ENCODE measurements at regions not wholly inside any gene's neighbourhood (a gene's known extent, or its start where the extent isn't known, plus 50 kb on each side); places are given as distances from the start of the nearest gene placed in this dataset.
A peak's percentile ranks its signal among the peaks of the same experiment; 100 is the strongest.

DNA sequence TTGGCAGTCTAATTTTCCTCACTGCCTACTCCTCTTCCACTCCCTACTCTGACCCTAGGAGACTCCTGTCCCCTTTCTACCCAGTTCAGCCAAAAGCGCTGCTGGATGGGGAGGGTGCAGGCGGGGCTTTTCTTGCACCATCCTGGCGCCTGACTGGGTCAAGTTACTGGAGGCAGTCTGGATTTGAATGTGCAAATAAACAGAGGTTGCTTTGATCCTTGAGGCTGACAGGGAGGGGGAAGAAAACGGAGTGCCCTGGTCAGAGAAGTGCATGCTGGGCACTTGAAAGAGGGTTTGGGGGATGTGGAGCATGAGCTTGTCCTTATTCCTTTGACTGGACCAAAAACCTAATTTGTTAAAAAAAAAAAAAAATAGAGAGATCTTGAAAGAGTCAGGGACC is 76.8 kb upstream of the SOX13 start:
- TF ChIP-seq EGR1 (IDR thresholded peaks at IDR 0.05), result no peak
- no peak for TF ChIP-seq YY1 (IDR thresholded peaks at IDR 0.05; ENCODE audit: low read depth)
- no peak for TF ChIP-seq CREB1 (IDR thresholded peaks at IDR 0.05; ENCODE audit: low read depth)
- TF ChIP-seq CEBPB (IDR thresholded peaks at IDR 0.05), result 0 out of 2 replicates have a peak, but pooled peaks have one; percentile 17
- TF ChIP-seq NFIC (IDR thresholded peaks at IDR 0.05), result no peak

DNA sequence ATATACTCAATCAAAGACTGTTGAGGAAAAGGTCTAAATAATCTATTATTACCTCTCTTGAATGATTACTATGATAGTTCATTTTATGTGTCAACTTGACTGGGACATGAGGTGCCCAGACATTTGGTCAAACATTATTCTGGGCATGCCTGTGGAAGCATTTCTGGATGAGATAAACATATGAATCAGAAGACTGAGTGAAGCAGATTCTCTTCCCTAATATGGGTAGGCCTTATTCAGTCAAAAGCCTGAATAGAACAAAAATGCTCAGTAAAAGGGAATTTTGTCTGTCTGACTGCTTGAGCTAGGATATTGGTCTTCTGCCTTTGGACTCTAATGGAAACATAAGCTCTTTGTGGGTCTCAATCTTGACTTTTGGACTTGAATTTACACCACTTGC is 73.3 kb upstream of the SOX13 start:
- TF ChIP-seq, protein P1, sequence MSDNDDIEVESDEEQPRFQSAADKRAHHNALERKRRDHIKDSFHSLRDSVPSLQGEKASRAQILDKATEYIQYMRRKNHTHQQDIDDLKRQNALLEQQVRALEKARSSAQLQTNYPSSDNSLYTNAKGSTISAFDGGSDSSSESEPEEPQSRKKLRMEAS (IDR thresholded peaks at IDR 0.05), result no peak
- TF ChIP-seq REST (IDR thresholded peaks at IDR 0.05; ENCODE audit: low read depth), result no peak
- no peak for TF ChIP-seq CEBPB (IDR thresholded peaks at IDR 0.05)
- TF ChIP-seq, protein P2, sequence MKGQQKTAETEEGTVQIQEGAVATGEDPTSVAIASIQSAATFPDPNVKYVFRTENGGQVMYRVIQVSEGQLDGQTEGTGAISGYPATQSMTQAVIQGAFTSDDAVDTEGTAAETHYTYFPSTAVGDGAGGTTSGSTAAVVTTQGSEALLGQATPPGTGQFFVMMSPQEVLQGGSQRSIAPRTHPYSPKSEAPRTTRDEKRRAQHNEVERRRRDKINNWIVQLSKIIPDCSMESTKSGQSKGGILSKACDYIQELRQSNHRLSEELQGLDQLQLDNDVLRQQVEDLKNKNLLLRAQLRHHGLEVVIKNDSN (IDR thresholded peaks at IDR 0.05), result no peak
- TF ChIP-seq FOXM1 (IDR thresholded peaks at IDR 0.05; ENCODE audit: borderline replicate concordance, low read depth), result no peak
- no peak for TF ChIP-seq YY1 (IDR thresholded peaks at IDR 0.05; ENCODE audit: low read depth)
- TF ChIP-seq TCF12 (IDR thresholded peaks at IDR 0.05; ENCODE audit: low read depth), result no peak
- TF ChIP-seq CREB1 (IDR thresholded peaks at IDR 0.05; ENCODE audit: low read depth), result no peak
- no peak for TF ChIP-seq RAD21 (IDR thresholded peaks at IDR 0.05; ENCODE audit: low read depth)
- no peak for TF ChIP-seq TEAD4 (IDR thresholded peaks at IDR 0.05)
- TF ChIP-seq NFIC (IDR thresholded peaks at IDR 0.05), result no peak
- TF ChIP-seq EP300 (IDR thresholded peaks at IDR 0.05; ENCODE audit: borderline replicate concordance), result no peak
- TF ChIP-seq ZBTB7A (IDR thresholded peaks at IDR 0.05; ENCODE audit: low read depth), result no peak
- no peak for TF ChIP-seq TAF1 (IDR thresholded peaks at IDR 0.05; ENCODE audit: low read depth)
- no peak for TF ChIP-seq EGR1 (IDR thresholded peaks at IDR 0.05)

- TF ChIP-seq, protein P2 (IDR thresholded peaks at IDR 0.05), result no peak
- no peak for TF ChIP-seq YY1 (IDR thresholded peaks at IDR 0.05; ENCODE audit: low read depth)
- no peak for TF ChIP-seq EP300 (IDR thresholded peaks at IDR 0.05; ENCODE audit: borderline replicate concordance)
- TF ChIP-seq NFIC (IDR thresholded peaks at IDR 0.05), result no peak
- TF ChIP-seq TAF1 (IDR thresholded peaks at IDR 0.05; ENCODE audit: low read depth), result no peak
- no peak for TF ChIP-seq FOXM1 (IDR thresholded peaks at IDR 0.05; ENCODE audit: borderline replicate concordance, low read depth)
- no peak for TF ChIP-seq ZBTB7A (IDR thresholded peaks at IDR 0.05; ENCODE audit: low read depth)
- TF ChIP-seq REST (IDR thresholded peaks at IDR 0.05; ENCODE audit: low read depth), result no peak
- no peak for TF ChIP-seq RAD21 (IDR thresholded peaks at IDR 0.05; ENCODE audit: low read depth)
- no peak for TF ChIP-seq CEBPB (IDR thresholded peaks at IDR 0.05)
- no peak for TF ChIP-seq TCF12 (IDR thresholded peaks at IDR 0.05; ENCODE audit: low read depth)
- TF ChIP-seq EGR1 (IDR thresholded peaks at IDR 0.05), result no peak
- TF ChIP-seq, protein P1 (IDR thresholded peaks at IDR 0.05), result no peak
- no peak for TF ChIP-seq TEAD4 (IDR thresholded peaks at IDR 0.05)
- no peak for TF ChIP-seq CREB1 (IDR thresholded peaks at IDR 0.05; ENCODE audit: low read depth)
Observed at GRCh38 chr1:204001166-204001901, 71.6 kb upstream of the SOX13 start.

GRCh38 chr1:204002614-204003013 is 70.3 kb upstream of the SOX13 start:
- TF ChIP-seq RAD21 (IDR thresholded peaks at IDR 0.05; ENCODE audit: low read depth), result no peak
- no peak for TF ChIP-seq YY1 (IDR thresholded peaks at IDR 0.05; ENCODE audit: low read depth)
- TF ChIP-seq TAF1 (IDR thresholded peaks at IDR 0.05; ENCODE audit: low read depth), result no peak
- no peak for TF ChIP-seq TCF12 (IDR thresholded peaks at IDR 0.05; ENCODE audit: low read depth)
- TF ChIP-seq, protein P1 (IDR thresholded peaks at IDR 0.05), result no peak
- no peak for TF ChIP-seq ZBTB7A (IDR thresholded peaks at IDR 0.05; ENCODE audit: low read depth)
- TF ChIP-seq EP300 (IDR thresholded peaks at IDR 0.05; ENCODE audit: borderline replicate concordance), result no peak
- no peak for TF ChIP-seq REST (IDR thresholded peaks at IDR 0.05; ENCODE audit: low read depth)
- no peak for TF ChIP-seq NFIC (IDR thresholded peaks at IDR 0.05)
- TF ChIP-seq, protein P2 (IDR thresholded peaks at IDR 0.05), result no peak
- TF ChIP-seq EGR1 (IDR thresholded peaks at IDR 0.05), result no peak
- TF ChIP-seq CEBPB (IDR thresholded peaks at IDR 0.05), result no peak
- no peak for TF ChIP-seq FOXM1 (IDR thresholded peaks at IDR 0.05; ENCODE audit: borderline replicate concordance, low read depth)
- no peak for TF ChIP-seq TEAD4 (IDR thresholded peaks at IDR 0.05)
- no peak for TF ChIP-seq CREB1 (IDR thresholded peaks at IDR 0.05; ENCODE audit: low read depth)

All from Ishikawa (cell line).